ENCODE measurements at regions not wholly inside any gene's neighbourhood (a gene's known extent, or its start where the extent isn't known, plus 50 kb on each side); places are given as distances from the start of the nearest gene placed in this dataset.
"Not testable (repeated sequence)": the region's sequence is repeated elsewhere in the genome, so short reads cannot be mapped to it uniquely, and the experiment has no call there.

GRCh38 chr20:2223558-2224367, 72.0 kb upstream of the TGM3 start:
- H2BK5ac ChIP-seq (ENCODE audit: low read length) = no peak overlapping the region
- H3K23ac ChIP-seq (ENCODE audit: low read depth, low read length, poor library complexity) = no peak overlapping the region
- H2BK120ac ChIP-seq (ENCODE audit: low read depth, low read length) = no peak overlapping the region
- peak overlapping the region; percentile 38 for H2AFZ ChIP-seq (ENCODE audit: low read length)
- no peak for DNase-seq (ENCODE audit: low spot score)
- no peak overlapping the region for H2AK5ac ChIP-seq (ENCODE audit: low read depth, low read length)
- H4K8ac ChIP-seq (ENCODE audit: low read depth, low read length) = no peak overlapping the region
- H3K9ac ChIP-seq (ENCODE audit: low read depth, low read length, poor library complexity) = no peak overlapping the region
- no CpG with 5 or more reads among the region's 8 CpGs for WGBS, 2 donors (ENCODE audit: extremely low coverage in 2 of 2, insufficient read length in 2 of 2, insufficient replicate concordance in 1 of 2)
- no peak overlapping the region for H2BK12ac ChIP-seq (ENCODE audit: low read length)
- no peak overlapping the region for H3K4ac ChIP-seq (ENCODE audit: low read length)
- peaks cover 3 to 16% of the 10 kb centered on the region in 2 donors for H3K9me3 ChIP-seq (replicated peaks in 1 of 2; ENCODE audit: control insufficient read depth in 2 of 2, insufficient read depth in 1 of 2, low read depth in 1 of 2, low read length in 2 of 2)
- H2BK15ac ChIP-seq (ENCODE audit: low read length) = no peak overlapping the region
- no peaks in the 10 kb centered on the region for H3K79me1 ChIP-seq (ENCODE audit: low read depth, low read length)
- H4K91ac ChIP-seq (ENCODE audit: low read depth, low read length, poor library complexity) = no peak overlapping the region
- H3K27me3 ChIP-seq (ENCODE audit: control insufficient read depth in 3 of 3, insufficient read depth in 3 of 3, low read depth in 1 of 3, low read length in 3 of 3) = no peaks in the 10 kb centered on the region
- H3K4me1 ChIP-seq (ENCODE audit: control insufficient read depth in 2 of 2, insufficient read depth in 1 of 2, low read depth in 1 of 2, low read length in 2 of 2) = peaks cover 0 to 2% of the 10 kb centered on the region in 2 donors
- H3K4me3 ChIP-seq (ENCODE audit: low read length in 2 of 2) = no peak overlapping the region
- H3K4me2 ChIP-seq (ENCODE audit: insufficient read depth, low read length, poor library complexity, severe bottlenecking) = no peak overlapping the region
- no peak overlapping the region for H3K18ac ChIP-seq (ENCODE audit: low read length)
- H3K14ac ChIP-seq (ENCODE audit: low read length) = no peak overlapping the region
- H3K27ac ChIP-seq (replicated peaks; ENCODE audit: low read length) = no peak overlapping the region
- no peaks in the 10 kb centered on the region for H3K36me3 ChIP-seq (replicated peaks in 1 of 2; ENCODE audit: control insufficient read depth in 2 of 2, insufficient read depth in 2 of 2, low read length in 2 of 2)

- Histone ChIP-seq H4K91ac (ENCODE audit: low read depth, low read length, poor library complexity) (no peak overlapping the region), H3K4ac (ENCODE audit: low read length) (no peak overlapping the region), H3K9ac (ENCODE audit: low read depth, low read length, poor library complexity) (no peak overlapping the region), H3K23ac (ENCODE audit: low read depth, low read length, poor library complexity) (no peak overlapping the region), H3K4me2 (ENCODE audit: insufficient read depth, low read length, poor library complexity, severe bottlenecking) (no peak overlapping the region), H4K8ac (ENCODE audit: low read depth, low read length) (no peak overlapping the region), H2BK12ac (ENCODE audit: low read length) (no peak overlapping the region), H3K18ac (ENCODE audit: low read length) (no peak overlapping the region), H3K27ac (replicated peaks; ENCODE audit: low read length) (no peak overlapping the region), H2BK5ac (ENCODE audit: low read length) (no peak overlapping the region), H2AFZ (ENCODE audit: low read length) (peak overlapping the region; percentile 38), H3K79me1 (ENCODE audit: low read depth, low read length) (no peaks in the 10 kb centered on the region), H3K14ac (ENCODE audit: low read length) (no peak overlapping the region), H2BK120ac (ENCODE audit: low read depth, low read length) (no peak overlapping the region), H2AK5ac (ENCODE audit: low read depth, low read length) (no peak overlapping the region), H3K9me3 (replicated peaks in 1 of 2; ENCODE audit: control insufficient read depth in 2 of 2, insufficient read depth in 1 of 2, low read depth in 1 of 2, low read length in 2 of 2) (peaks cover 3 to 10% of the 10 kb centered on the region in 2 donors), H3K36me3 (replicated peaks in 1 of 2; ENCODE audit: control insufficient read depth in 2 of 2, insufficient read depth in 2 of 2, low read length in 2 of 2) (no peaks in the 10 kb centered on the region), H3K4me3 (ENCODE audit: low read length in 2 of 2) (no peak overlapping the region), H3K4me1 (ENCODE audit: control insufficient read depth in 2 of 2, insufficient read depth in 1 of 2, low read depth in 1 of 2, low read length in 2 of 2) (peaks cover 0 to 2% of the 10 kb centered on the region in 2 donors), H2BK15ac (ENCODE audit: low read length) (no peak overlapping the region), H3K27me3 (ENCODE audit: control insufficient read depth in 3 of 3, insufficient read depth in 3 of 3, low read depth in 1 of 3, low read length in 3 of 3) (no peaks in the 10 kb centered on the region)
- no peak for DNase-seq (ENCODE audit: low spot score)
- WGBS, 2 donors (ENCODE audit: extremely low coverage in 2 of 2, insufficient read length in 2 of 2, insufficient replicate concordance in 1 of 2) = no CpG with 5 or more reads among the region's 3 CpGs
These were observed 71.5 kb upstream of the TGM3 start for GRCh38 chr20:2224368-2224639.

GRCh38 chr20:2227285-2227684, 68.5 kb upstream of the TGM3 start:
- H3K18ac ChIP-seq (ENCODE audit: low read length); H3K79me1 ChIP-seq (ENCODE audit: low read depth, low read length); H3K4ac ChIP-seq (ENCODE audit: low read length); H4K91ac ChIP-seq (ENCODE audit: low read depth, low read length, poor library complexity); H3K9me3 ChIP-seq (replicated peaks in 1 of 2; ENCODE audit: control insufficient read depth in 2 of 2, insufficient read depth in 1 of 2, low read depth in 1 of 2, low read length in 2 of 2); H2BK5ac ChIP-seq (ENCODE audit: low read length); H3K27ac ChIP-seq (replicated peaks; ENCODE audit: low read length); H2BK15ac ChIP-seq (ENCODE audit: low read length); H3K14ac ChIP-seq (ENCODE audit: low read length); H2BK120ac ChIP-seq (ENCODE audit: low read depth, low read length); H2BK12ac ChIP-seq (ENCODE audit: low read length); H3K36me3 ChIP-seq (replicated peaks in 1 of 2; ENCODE audit: control insufficient read depth in 2 of 2, insufficient read depth in 2 of 2, low read length in 2 of 2); H2AFZ ChIP-seq (ENCODE audit: low read length); DNase-seq (ENCODE audit: low spot score); H3K4me2 ChIP-seq (ENCODE audit: insufficient read depth, low read length, poor library complexity, severe bottlenecking); H2AK5ac ChIP-seq (ENCODE audit: low read depth, low read length); H4K8ac ChIP-seq (ENCODE audit: low read depth, low read length); H3K23ac ChIP-seq (ENCODE audit: low read depth, low read length, poor library complexity); H3K27me3 ChIP-seq (ENCODE audit: control insufficient read depth in 3 of 3, insufficient read depth in 3 of 3, low read depth in 1 of 3, low read length in 3 of 3); H3K9ac ChIP-seq (ENCODE audit: low read depth, low read length, poor library complexity); H3K4me3 ChIP-seq (ENCODE audit: low read length in 2 of 2): not testable (repeated sequence)
- H3K4me1 ChIP-seq (ENCODE audit: control insufficient read depth in 2 of 2, insufficient read depth in 1 of 2, low read depth in 1 of 2, low read length in 2 of 2) = peaks cover 2 to 10% of the 10 kb centered on the region in 2 donors
- no CpG with 5 or more reads among the region's 3 CpGs for WGBS, 2 donors (ENCODE audit: extremely low coverage in 2 of 2, insufficient read length in 2 of 2, insufficient replicate concordance in 1 of 2)

GRCh38 chr20:2227861-2228260, 67.9 kb upstream of the TGM3 start:
- Histone ChIP-seq H4K91ac (ENCODE audit: low read depth, low read length, poor library complexity) (no peak overlapping the region), H4K8ac (ENCODE audit: low read depth, low read length) (no peak overlapping the region), H3K18ac (ENCODE audit: low read length) (no peak overlapping the region), H2BK15ac (ENCODE audit: low read length) (no peak overlapping the region), H2BK5ac (ENCODE audit: low read length) (no peak overlapping the region), H3K27me3 (ENCODE audit: control insufficient read depth in 3 of 3, insufficient read depth in 3 of 3, low read depth in 1 of 3, low read length in 3 of 3) (no peaks in the 10 kb centered on the region), H2AK5ac (ENCODE audit: low read depth, low read length) (no peak overlapping the region), H3K23ac (ENCODE audit: low read depth, low read length, poor library complexity) (no peak overlapping the region), H3K36me3 (replicated peaks in 1 of 2; ENCODE audit: control insufficient read depth in 2 of 2, insufficient read depth in 2 of 2, low read length in 2 of 2) (no peaks in the 10 kb centered on the region), H2AFZ (ENCODE audit: low read length) (no peak overlapping the region), H3K4me3 (ENCODE audit: low read length in 2 of 2) (no peak overlapping the region), H3K14ac (ENCODE audit: low read length) (no peak overlapping the region), H3K79me1 (ENCODE audit: low read depth, low read length) (no peaks in the 10 kb centered on the region), H3K4me1 (ENCODE audit: control insufficient read depth in 2 of 2, insufficient read depth in 1 of 2, low read depth in 1 of 2, low read length in 2 of 2) (peaks cover 2 to 10% of the 10 kb centered on the region in 2 donors), H3K9me3 (replicated peaks in 1 of 2; ENCODE audit: control insufficient read depth in 2 of 2, insufficient read depth in 1 of 2, low read depth in 1 of 2, low read length in 2 of 2) (peaks cover 0 to 3% of the 10 kb centered on the region in 2 donors), H3K27ac (replicated peaks; ENCODE audit: low read length) (no peak overlapping the region), H3K9ac (ENCODE audit: low read depth, low read length, poor library complexity) (no peak overlapping the region), H2BK12ac (ENCODE audit: low read length) (no peak overlapping the region), H3K4me2 (ENCODE audit: insufficient read depth, low read length, poor library complexity, severe bottlenecking) (no peak overlapping the region), H3K4ac (ENCODE audit: low read length) (no peak overlapping the region), H2BK120ac (ENCODE audit: low read depth, low read length) (no peak overlapping the region)
- no CpG with 5 or more reads among the region's 2 CpGs for WGBS, 2 donors (ENCODE audit: extremely low coverage in 2 of 2, insufficient read length in 2 of 2, insufficient replicate concordance in 1 of 2)
- DNase-seq (ENCODE audit: low spot score) = no peak

Data from neuronal stem cell (in vitro differentiated cells).